SKM-1 treated with dmso at 0.1 percent for 144 hours (cell line): ENCODE measurements at regions not wholly inside any gene's neighbourhood (a gene's known extent, or its start where the extent isn't known, plus 50 kb on each side); places are given as distances from the start of the nearest gene placed in this dataset.

Source experiments
- DNase-seq: peaks from one replicate; lab custom pipeline; 2025; ENCODE audit not compliant: unreplicated experiment; lab: John Stamatoyannopoulos, UW

- no peak for DNase-seq
Measured at GRCh38 chr1:208928349-208929010, 655.0 kb upstream of the CAMK1G start.

- no peak for DNase-seq
Measured at GRCh38 chr1:208929575-208929974, 653.9 kb upstream of the CAMK1G start.

GRCh38 chr1:208931936-208932335 lies 651.6 kb upstream of the CAMK1G start:
- DNase-seq, result no peak

- DNase-seq, result no peak
Measured at GRCh38 chr1:208933984-208934525, 649.5 kb upstream of the CAMK1G start.

GRCh38 chr1:208934933-208935332 lies 648.6 kb upstream of the CAMK1G start:
- no peak for DNase-seq

GRCh38 chr1:208935517-208936187 lies 647.9 kb upstream of the CAMK1G start:
- DNase-seq, result no peak

GRCh38 chr1:208939537-208940085 lies 643.9 kb upstream of the CAMK1G start:
- DNase-seq, result no peak

GRCh38 chr1:208942394-208943130 lies 641.0 kb upstream of the CAMK1G start:
- DNase-seq, result no peak

GRCh38 chr1:208943291-208943690 lies 640.2 kb upstream of the CAMK1G start:
- DNase-seq, result no peak

- no peak for DNase-seq
Measured at GRCh38 chr1:208944981-208945451, 638.5 kb upstream of the CAMK1G start.

- no peak for DNase-seq
Measured at GRCh38 chr1:208950206-208950605, 633.3 kb upstream of the CAMK1G start.

GRCh38 chr1:208951026-208951525 lies 632.4 kb upstream of the CAMK1G start:
- no peak for DNase-seq

GRCh38 chr1:208951908-208952307 lies 631.6 kb upstream of the CAMK1G start:
- no peak for DNase-seq

- no peak for DNase-seq
Measured at GRCh38 chr1:208962867-208963266, 620.6 kb upstream of the CAMK1G start.

- DNase-seq, result no peak
Measured at GRCh38 chr1:208965351-208965750, 618.2 kb upstream of the CAMK1G start.

GRCh38 chr1:208967334-208967733 lies 616.2 kb upstream of the CAMK1G start:
- DNase-seq, result no peak

GRCh38 chr1:208974717-208975116 lies 608.8 kb upstream of the CAMK1G start:
- DNase-seq, result no peak

- no peak for DNase-seq
Measured at GRCh38 chr1:208975456-208975855, 608.1 kb upstream of the CAMK1G start.

GRCh38 chr1:208977012-208977411 lies 606.5 kb upstream of the CAMK1G start:
- DNase-seq, result no peak

GRCh38 chr1:208977638-208978256 lies 605.8 kb upstream of the CAMK1G start:
- DNase-seq, result no peak

- no peak for DNase-seq
Measured at GRCh38 chr1:208979776-208980175, 603.7 kb upstream of the CAMK1G start.
